GM18861 (cell line): ENCODE measurements at regions not wholly inside any gene's neighbourhood (a gene's known extent, or its start where the extent isn't known, plus 50 kb on each side); places are given as distances from the start of the nearest gene placed in this dataset.
A peak's percentile ranks its signal among the peaks of the same experiment; 100 is the strongest.
"Not testable (repeated sequence)": the region's sequence is repeated elsewhere in the genome, so short reads cannot be mapped to it uniquely, and the experiment has no call there.

ENCODE experiments used
- ATAC-seq: cut with Tn5 transposase; IDR thresholded peaks from one replicate; pipeline ENCODE4 v1.9.1; 2021; ENCODE audit not compliant: unreplicated experiment

DNA sequence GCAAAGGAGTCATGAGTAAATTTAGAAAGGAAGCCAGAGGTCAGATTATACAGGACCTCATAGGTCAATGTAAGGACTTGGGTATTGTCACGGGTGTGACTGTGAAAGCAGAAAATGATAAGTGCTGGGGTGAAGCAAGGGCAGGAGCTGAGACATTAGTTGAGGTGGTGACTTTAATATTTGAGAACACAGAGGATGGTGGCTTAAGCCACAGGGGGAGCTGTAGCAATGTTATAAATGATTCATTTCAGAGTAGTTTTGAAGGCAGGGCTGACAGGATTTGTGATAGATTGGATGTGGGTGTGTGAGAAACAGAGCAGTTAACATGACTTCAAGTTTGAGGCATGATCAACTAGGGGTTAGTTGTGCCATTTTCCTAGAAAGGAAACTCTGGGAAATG lies 659.9 kb downstream of the EPM2A start:
- no peak for ATAC-seq

DNA sequence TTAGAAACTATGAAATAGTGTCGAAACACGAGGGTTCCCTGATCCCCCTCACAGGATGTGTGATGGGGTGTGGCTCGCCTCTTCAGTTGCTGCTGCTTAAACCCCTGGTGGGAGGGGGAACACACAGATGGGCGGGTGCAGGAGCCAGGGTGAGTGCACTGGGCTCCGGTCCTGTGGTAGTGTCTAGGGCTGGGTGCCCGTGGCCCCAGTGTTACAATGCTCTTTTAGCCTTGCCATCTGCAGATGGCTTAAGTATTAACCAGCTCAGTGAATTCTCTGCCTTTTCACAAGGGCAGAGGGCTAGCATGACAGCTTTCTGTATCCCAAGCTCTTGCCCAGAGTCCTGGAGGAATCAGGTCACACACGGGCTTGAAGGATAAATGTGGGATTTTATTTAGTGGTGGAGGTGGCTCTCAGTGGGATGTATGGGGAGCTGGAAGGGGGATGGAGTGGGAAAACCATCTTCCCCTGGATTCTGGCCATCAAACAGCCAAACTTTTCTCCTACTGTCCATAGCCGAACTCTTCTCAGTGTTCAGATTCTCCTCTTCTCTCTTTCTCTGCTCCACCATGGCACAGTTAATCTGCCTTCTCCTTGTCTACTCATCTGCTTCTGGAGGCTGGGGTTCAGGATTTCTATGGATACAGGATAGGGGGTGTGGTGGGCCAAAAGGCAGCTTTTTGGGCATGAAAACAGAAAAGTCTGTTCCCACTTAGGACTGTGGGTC lies 659.0 kb downstream of the EPM2A start:
- no peak for ATAC-seq

- ATAC-seq: no peak
These were observed 657.9 kb downstream of the EPM2A start for GRCh38 chr6:145077382-145077781.

- ATAC-seq: no peak
These were observed 654.7 kb downstream of the EPM2A start for GRCh38 chr6:145080651-145081050.

DNA sequence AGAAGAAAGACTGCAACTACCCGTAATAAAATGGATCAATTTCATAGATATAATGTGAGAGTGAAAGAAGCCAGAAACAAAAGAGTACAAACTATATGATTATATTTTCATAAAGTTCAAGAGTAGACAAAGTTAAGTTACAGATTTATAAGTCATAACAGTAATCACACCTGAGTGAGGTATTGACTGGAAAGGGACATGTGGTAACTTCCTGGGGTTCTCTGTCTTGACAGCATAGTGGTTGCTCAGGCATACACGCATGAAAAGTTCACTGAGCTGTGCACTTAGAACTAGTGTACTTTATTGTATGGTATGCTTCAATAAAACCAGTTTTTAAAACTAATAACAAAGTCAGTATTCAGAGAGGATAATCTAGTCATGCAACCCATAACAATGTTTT lies 653.6 kb downstream of the EPM2A start:
- no peak for ATAC-seq

DNA sequence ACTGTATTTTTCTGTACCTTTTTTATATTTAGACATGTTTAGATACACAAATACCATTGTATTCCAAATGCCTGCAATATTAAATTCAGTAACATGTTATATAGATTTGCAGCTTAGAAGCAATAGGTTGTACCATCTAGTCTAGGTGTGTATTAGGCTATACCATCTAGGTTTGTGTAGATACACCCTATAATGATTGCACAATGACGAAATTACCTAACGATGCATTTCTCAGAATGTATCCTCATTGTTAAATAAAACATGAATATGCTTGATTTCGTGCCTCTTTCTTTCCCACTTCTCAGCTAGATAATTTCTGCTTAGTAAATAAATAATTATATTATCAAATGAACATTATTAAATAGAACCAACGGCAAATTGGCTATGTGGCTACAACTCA lies 653.0 kb downstream of the EPM2A start:
- no peak for ATAC-seq

DNA sequence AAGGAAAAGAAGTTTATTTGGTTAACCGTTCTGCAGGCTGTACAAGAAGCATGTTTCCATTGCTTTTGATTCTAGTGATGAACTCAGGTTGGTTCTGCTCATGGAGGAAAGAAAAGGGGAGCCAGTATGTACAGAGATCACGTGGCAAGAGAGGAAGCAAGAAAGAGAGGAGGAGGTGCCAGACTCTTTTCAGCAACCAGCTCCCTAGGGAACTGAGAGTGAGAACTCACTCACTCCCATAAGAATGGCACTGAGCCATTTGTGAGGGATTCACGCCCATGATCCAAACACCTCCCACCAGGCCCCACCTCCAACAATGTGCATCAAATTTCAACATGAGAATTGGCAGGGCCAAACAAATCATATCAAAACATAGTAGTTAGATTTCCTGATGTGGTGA lies 649.1 kb downstream of the EPM2A start:
- peak; percentile 62 for ATAC-seq

GRCh38 chr6:145087034-145087433 lies 648.3 kb downstream of the EPM2A start:
- no peak for ATAC-seq

DNA sequence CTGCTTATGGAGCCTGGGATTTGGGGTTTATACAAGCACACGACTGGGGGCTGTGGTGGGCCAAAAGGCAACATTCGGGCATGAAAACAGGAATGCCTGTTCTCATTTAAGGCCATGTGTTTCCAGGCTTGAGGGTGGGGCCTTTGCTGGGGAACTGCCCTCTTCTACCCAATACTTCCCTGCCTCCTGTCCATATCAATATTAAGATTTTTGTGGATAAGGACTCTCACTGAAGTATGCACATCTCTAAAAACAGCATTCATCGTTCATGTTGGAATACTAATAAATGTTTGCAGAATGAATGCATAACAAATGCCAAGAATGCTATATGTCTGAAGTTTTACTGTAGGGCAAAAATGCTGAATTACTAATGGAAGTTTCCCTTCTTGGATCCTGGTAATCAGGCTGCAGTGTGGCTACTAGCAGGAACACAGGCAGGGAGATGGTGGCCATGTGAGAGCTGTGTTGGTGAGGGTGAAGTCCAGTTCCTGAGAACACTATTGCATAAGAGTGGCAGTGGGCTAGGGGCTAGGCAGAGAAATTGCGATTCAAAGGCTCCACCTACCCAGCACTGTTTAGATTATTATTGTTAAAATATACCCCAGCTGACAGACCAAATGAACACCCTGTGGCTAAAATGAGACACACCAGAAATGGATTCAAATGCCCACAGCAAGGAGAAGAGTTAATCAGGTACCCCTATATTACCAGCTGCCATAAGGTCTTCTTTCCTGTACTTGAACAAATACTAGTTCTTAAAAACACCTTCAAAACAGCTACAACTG lies 644.3 kb downstream of the EPM2A start:
- ATAC-seq: no peak

GRCh38 chr6:145091586-145092142 lies 643.7 kb downstream of the EPM2A start:
- ATAC-seq: no peak

GRCh38 chr6:145092554-145092953 lies 642.8 kb downstream of the EPM2A start:
- no peak for ATAC-seq

- no peak for ATAC-seq
These were observed 642.1 kb downstream of the EPM2A start for GRCh38 chr6:145093226-145093625.

GRCh38 chr6:145096846-145097245 lies 638.5 kb downstream of the EPM2A start:
- ATAC-seq: no peak

- not testable (repeated sequence) for ATAC-seq
These were observed 637.2 kb downstream of the EPM2A start for GRCh38 chr6:145098127-145098526.

DNA sequence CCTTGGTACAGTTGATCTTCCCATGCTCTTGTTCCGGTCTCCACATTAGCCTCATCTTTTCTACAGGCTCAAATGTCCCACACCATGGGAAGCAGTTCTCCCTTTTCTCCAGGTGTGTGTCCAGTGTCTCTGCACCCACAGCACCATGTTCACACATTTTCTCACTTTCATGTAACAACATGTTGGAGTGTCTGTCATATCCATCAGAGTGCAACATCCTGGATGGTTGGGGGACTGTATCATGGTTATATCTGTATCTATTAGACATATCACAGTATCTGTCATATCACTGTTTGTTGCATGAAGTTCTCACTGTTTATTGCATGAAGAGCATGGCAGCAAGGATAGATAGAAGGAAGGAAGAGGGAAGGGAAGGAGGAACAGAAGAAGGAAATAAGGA lies 635.6 kb downstream of the EPM2A start:
- ATAC-seq: no peak

DNA sequence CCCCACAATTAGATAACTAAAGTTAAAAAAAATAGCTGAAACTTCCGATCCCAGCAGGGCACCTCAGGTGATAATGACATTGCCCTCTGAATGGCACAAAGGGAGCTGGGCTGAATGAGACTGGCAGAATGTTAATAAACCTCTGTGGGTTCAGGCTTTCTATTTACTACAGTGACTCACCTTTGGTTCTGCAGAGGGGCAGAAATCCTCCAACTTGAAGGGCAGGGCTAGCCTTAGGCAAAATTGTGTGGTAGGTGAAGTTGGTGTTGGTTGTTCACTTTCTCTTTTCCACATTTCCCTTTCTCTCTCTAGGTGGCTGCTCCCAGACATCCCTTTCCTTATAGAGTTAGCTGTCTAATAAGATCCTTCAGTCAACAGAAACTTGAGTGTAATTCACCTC lies 625.2 kb downstream of the EPM2A start:
- ATAC-seq: no peak

DNA sequence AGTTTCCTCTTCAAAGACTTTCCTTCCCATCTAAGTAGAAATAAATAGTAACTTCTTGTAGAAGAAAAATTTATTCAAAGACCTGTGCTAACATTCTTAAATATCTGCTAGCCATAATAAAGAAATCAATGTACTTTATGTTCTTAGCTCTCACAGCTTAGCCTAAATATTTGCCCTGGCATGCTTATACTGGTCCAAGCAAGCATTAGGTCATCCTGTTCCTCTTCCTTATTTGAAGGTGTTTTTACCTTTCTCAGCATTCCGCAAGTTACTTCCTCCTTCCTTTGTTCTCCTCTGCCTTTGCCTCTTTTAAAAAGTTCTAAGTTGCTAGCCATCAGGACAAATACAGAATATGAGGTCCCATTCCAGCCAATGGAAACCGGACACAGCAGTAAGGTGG lies 623.9 kb downstream of the EPM2A start:
- not testable (repeated sequence) for ATAC-seq

DNA sequence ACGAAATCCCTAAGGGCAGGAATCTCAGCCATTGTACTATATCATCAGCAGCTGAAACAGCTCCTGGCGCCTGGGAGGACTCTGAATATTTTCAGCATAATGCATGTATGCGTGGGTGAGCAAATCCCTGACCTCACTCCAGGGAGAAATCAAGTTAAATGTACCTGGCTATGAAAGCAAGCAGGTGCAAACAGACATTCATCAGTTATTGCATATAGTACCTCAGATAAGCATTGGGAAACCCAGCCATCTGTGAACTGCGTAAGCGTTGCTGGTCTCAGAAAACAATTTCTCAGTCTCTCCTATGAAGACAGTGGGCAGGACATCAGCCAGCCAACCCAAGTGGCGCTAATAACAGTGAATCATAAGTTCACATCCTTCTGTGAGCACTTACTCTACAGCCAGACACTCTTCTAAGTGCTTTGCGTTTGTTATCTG lies 622.6 kb downstream of the EPM2A start:
- ATAC-seq: no peak

- no peak for ATAC-seq
These were observed 619.7 kb downstream of the EPM2A start for GRCh38 chr6:145115638-145116037.

DNA sequence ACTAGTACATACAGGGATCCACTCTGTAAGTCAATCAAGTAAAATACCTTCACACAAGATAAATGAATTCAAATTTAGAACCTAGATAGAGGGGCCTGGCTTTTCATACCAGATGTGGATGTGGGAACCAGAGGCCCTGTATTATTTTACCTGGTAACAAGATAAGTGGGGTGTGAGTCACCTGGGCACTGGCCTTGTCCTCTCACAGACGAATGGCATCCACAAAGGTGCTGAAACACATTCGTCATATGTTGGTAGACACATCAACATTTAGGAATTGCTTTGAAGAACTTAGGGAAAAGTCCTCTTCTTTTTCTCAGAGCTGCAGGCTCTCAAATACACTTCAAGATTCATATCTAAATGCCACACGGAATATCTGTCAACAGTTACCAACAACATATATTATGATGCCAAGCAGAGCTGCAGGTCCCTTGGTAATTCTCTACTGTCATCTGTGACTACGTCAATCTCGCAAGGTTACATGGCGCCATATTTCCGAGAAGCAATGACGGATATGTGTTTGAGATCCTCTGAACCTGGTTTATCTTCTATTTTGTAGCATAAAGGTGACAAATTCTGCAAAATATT lies 618.6 kb downstream of the EPM2A start:
- no peak for ATAC-seq

GRCh38 chr6:145118224-145118623 lies 617.1 kb downstream of the EPM2A start:
- ATAC-seq: no peak

GRCh38 chr6:145119081-145119480 lies 616.2 kb downstream of the EPM2A start:
- ATAC-seq: no peak
